ENCODE measurements at regions not wholly inside any gene's neighbourhood (a gene's known extent, or its start where the extent isn't known, plus 50 kb on each side); places are given as distances from the start of the nearest gene placed in this dataset.

GRCh38 chr2:83042053-83042452, 1417.0 kb downstream of the SUCLG1 start:
- no peak for TF ChIP-seq CTCF (conservative IDR thresholded peaks at IDR 0.05; ENCODE audit: low read length)
- TF ChIP-seq EZH2phosphoT487 (IDR thresholded peaks at IDR 0.05; ENCODE audit: borderline replicate concordance) = no peak

Measured in Loucy (cell line).